ENCODE measurements at regions not wholly inside any gene's neighbourhood (a gene's known extent, or its start where the extent isn't known, plus 50 kb on each side); places are given as distances from the start of the nearest gene placed in this dataset.

DNA sequence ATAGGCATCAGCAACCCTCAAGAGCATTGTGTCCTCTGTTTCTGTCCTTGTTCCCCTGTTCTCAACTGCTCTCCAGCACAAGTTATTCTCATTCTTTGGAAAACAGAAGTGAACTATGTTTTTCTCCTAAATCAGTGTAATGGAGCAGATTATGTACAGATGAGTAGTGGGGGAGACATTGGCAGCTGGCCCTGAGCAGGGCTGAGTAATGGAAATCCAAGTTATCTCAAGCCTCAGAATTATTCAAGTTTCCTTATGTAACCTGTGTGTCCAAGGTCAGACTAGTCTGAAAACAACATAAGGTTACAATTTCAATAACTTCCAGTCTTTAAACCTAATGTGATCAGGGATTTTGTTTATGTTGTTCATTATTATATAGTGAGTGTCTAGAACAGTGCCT, 116.1 kb upstream of the FUT8 start:
- no peak for DNase-seq
- in situ Hi-C loops (cut with HindIII; ENCODE audit: low pct_ligation_motif_present, low pct_unique_long_range_greater_than_20kb, low sequenced_read_pairs), result no loop called here

DNA sequence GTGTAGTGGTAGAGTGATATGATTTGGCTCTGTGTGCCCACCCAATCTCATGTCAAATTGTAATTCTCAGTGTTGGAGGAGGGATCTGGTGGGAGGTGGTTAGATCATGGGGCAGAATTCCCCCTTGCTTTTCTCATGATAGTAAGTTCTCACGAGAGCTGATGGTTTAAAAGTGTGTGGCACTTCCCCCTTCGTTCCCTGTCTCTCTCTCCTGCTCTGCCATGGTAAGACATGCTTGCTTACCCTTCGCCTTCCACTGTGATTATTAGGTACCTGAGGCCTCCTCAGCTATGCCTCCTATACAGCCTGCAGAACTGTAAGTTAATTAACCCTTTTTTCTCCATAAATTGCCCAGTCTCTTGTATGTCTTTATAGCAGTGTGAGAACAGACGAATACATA, 115.7 kb upstream of the FUT8 start:
- in situ Hi-C loops (cut with HindIII; ENCODE audit: low pct_ligation_motif_present, low pct_unique_long_range_greater_than_20kb, low sequenced_read_pairs), result no loop called here
- DNase-seq, result no peak

DNA sequence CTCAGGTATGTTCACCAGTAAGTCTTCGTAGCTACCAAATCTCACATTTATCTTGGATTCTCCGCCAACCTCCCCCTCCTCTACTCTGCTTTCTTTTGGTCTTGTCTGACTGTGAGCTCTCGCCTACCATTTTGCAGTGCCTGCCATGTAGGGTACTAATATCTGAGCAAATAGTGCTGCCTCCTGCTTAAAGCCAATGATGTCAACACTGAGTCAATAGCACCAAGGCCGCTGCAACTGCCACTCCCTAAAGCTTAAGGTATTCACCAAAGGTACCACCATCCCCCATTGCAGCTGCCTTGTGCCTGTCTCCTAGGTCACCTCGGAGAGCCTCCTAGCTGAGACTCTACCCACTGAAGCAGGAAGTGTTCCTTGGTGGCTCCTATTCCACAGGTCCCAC, 114.8 kb upstream of the FUT8 start:
- no peak for DNase-seq
- in situ Hi-C loops (cut with HindIII; ENCODE audit: low pct_ligation_motif_present, low pct_unique_long_range_greater_than_20kb, low sequenced_read_pairs), result no loop called here

DNA sequence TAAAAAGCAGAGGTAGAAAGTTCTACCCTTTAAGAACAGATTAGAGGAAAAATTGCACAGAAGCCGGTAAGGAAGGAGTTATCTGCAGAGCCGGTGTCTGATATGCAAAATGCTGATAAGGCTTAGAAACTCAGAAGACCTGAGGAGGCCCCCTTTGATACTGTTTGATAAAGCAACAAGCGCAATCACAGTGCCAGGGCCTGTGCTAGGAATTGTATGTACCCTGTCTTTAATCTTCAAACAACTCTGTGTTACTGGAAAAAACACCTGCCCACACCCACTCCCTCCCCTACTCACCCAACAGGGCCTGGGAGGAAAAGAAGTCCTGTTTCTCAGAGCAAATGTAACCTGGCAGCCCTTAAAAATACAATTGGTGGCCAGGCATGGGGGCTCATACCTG, 112.7 kb upstream of the FUT8 start:
- DNase-seq, result no peak
- in situ Hi-C loops (cut with HindIII; ENCODE audit: low pct_ligation_motif_present, low pct_unique_long_range_greater_than_20kb, low sequenced_read_pairs), result no loop called here

DNA sequence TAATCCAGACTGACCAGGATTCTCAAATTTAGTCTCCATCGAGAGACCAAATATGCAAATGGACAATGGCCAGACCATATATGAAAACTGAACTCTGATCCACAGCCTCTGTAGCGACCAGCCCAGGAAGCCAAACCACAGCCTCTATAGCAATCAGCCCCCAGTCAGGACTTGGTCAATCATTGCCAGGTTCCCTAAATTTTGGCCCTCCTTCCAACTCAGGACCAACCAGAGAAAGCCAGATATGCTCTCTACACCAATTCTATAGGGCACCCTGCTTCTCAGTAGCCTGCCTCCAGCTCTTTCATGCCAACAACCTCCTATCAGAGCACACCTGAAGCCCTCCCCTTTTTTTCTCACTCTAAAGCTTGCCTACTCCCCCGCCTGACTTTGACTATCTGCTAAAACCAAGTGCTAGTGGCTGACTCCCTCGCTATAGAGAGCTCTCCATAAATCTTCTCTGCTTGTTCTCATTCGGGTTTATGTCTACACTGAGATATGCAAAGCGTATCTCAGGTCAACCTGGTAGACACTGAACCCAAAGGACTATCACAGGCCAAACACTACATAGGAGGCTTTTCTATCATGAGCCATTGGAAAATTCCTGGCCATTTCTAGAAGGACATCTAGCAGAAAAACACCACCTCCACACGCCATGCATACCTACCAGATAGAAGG, 110.5 kb upstream of the FUT8 start:
- DNase-seq, result no peak
- in situ Hi-C loops (cut with HindIII; ENCODE audit: low pct_ligation_motif_present, low pct_unique_long_range_greater_than_20kb, low sequenced_read_pairs), result no loop called here

DNA sequence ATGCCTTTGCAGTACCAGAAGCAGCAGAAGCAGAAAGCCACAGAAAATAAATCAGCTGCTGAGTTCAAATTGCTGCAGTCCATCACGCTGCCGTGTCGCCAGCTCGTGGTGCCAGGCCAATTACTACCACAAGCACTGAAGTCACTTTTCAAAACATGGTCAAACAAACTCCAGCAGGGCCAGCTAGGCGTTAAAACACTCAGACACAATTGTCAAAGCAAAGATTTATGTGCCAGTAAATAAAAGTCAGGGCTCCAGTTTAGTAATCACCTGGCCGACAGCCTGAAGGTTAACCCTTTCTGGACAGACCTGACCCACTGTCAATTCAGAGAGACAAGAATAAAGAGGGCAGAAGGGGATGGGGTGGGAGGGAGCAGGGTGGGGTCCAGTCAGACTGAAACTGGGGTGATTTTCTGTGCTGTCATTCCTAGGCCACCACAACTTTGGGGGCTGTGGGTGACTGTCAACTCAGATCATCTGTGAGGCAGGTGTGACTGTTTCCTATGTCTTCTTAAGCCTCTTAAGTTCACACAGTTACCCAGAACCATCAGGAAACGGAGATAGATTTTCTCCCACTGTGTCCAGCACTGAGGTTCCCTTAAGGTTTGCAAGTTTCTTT, 109.8 kb upstream of the FUT8 start:
- in situ Hi-C loops (cut with HindIII; ENCODE audit: low pct_ligation_motif_present, low pct_unique_long_range_greater_than_20kb, low sequenced_read_pairs), result no loop called here
- DNase-seq, result no peak

DNA sequence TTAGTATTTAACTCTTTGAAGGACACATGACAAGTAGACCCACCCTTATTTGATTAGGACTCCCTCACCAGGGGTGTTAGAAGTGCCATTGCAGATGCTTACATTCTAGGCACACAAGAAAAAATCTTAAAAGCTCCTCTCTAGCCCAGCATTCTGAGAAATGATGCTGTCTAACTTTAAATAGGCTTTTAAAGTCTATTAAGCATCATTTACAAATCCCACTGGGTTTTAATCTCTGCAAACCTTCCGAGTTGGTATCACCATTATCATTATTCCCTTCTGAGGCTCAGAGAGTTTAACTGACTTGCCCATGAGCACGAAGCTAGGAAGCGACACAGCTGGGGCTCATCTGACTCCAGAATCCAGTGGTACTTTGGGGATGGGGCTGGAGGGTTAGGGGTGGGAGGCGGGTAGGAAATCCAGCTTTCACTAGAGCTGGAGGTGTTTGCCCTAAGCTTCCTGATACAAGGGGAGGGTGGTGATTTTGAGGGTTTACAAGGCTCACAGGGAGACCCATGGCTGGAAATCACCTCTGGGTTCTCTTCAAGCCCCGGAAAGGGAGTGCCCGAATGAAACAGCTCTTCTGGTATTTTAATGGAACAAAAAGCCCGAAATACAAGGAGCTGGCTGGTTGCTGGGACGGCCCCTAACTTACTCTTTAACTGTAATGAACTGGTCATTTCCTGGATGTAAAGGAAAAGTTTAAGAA, 109.2 kb upstream of the FUT8 start:
- no peak for DNase-seq
- in situ Hi-C loops (cut with HindIII; ENCODE audit: low pct_ligation_motif_present, low pct_unique_long_range_greater_than_20kb, low sequenced_read_pairs), result no loop called here

DNA sequence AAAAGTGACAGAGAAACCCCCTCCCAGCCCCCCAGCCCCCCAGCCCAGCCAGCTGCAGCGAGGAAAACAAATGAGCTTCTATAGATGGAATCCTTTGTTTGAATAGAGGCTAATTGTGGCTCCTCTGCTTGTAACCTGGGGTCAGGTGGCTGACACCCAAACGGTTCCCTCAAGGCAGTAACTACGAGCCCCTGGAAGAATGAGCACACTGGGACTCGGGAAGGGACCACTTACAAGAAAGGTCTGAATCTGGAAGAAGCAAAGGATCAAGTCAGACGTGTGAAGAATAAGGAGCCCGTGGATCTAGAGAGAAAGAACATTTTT, 108.7 kb upstream of the FUT8 start:
- no peak for DNase-seq
- in situ Hi-C loops (cut with HindIII; ENCODE audit: low pct_ligation_motif_present, low pct_unique_long_range_greater_than_20kb, low sequenced_read_pairs), result no loop called here

DNA sequence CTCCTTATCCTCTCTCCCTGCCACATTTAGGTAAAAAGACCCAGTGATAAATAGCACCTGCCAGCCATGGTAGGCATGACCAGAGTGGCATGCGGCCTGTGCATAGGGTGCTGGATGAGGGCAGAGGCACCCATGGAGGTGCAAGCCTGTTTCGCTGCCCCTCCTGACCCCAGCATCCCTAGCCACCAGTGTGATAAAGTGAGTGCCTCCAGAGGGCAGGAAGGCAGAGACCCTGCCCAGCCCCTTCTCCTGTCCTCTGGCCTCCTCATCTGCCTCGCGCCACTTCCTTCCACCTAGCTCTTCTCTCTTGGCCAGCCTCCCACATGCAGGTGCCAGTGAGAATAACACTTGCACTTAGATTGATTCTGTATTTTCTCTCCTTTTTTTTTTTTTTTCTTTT, 108.3 kb upstream of the FUT8 start:
- DNase-seq, result no peak
- in situ Hi-C loops (cut with HindIII; ENCODE audit: low pct_ligation_motif_present, low pct_unique_long_range_greater_than_20kb, low sequenced_read_pairs), result no loop called here

DNA sequence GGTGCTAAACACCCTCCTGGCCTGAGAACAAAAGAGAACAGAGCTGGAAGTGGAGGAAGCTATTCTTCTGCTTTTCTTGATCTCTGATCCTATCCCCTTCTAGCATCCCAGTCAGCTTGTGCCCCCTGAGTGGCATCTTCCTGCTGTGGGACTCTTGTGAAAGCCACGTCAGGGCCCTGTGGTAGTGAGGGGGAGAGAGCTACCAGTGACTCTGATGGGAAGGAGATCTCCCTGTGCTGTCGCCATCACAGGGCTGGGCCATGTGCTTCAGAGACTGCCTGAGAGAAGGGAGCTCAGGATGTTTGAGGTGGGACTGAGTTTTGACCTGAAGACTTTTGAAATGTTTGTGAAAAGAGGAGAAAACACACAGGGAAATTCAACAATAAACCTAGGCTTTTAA, 107.6 kb upstream of the FUT8 start:
- DNase-seq, result no peak
- in situ Hi-C loops (cut with HindIII; ENCODE audit: low pct_ligation_motif_present, low pct_unique_long_range_greater_than_20kb, low sequenced_read_pairs), result no loop called here

DNA sequence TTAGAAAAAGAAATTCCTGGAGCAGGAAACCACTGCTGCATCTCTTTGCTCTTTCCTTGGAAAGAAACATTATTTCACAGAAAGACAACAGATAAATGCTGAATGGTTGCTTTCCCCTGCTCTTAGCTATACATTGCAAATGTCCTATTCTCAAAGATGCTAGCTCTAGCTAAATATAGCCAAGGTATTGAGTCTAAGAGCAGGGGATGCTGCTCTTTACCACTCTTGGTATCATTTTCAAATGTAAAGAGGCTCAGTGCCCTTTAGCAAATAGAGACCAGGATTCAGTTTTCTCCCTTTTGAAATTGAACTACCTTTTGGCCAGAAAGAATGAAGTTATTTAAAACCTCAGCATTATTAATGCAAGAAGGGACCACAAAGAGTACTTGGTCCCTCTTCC, 104.0 kb upstream of the FUT8 start:
- in situ Hi-C loops (cut with HindIII; ENCODE audit: low pct_ligation_motif_present, low pct_unique_long_range_greater_than_20kb, low sequenced_read_pairs), result no loop called here

DNA sequence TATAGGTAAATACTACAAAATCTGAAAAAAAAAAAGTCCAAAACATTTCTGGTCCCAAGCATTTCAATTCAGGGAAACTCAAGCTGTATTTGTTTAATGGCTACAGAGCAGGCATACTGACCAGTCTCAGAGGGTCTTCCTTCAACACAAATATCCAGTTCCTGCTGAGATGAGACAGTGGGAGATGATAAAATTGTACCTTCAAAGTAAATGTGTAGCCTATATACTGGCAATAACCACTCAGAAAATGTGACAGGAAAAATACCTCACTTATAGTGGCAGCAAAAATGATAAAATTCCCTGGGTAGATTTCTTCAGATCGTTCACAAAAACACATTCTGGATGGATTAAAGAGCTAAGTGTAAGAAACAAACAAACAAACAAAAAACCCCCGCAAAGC, 102.0 kb upstream of the FUT8 start:
- DNase-seq, result no peak
- in situ Hi-C loops (cut with HindIII; ENCODE audit: low pct_ligation_motif_present, low pct_unique_long_range_greater_than_20kb, low sequenced_read_pairs), result no loop called here

More for the DNA sequence above, 104.0 kb upstream of the FUT8 start:
- DNase-seq, result no peak

DNA sequence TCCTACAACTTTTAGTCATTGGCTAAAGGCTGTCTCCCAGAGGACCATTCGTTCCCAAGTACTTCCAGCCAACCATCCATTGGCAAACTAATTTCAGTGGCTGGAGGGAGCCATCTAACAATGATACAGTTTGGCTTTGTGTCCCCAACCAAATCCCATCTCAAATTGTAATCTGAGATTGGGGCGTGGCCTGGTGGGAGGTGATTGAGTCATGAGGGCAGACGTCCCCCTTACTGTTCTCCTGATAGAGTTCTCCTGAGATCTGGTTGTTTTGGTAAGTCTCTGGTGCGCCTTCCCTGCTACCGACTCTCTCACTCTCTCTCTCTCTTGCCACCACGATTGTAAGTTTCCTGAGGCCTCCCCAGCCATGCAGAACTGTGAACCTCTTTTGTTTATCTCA, 99.7 kb upstream of the FUT8 start:
- in situ Hi-C loops (cut with HindIII; ENCODE audit: low pct_ligation_motif_present, low pct_unique_long_range_greater_than_20kb, low sequenced_read_pairs), result no loop called here
- no peak for DNase-seq

DNA sequence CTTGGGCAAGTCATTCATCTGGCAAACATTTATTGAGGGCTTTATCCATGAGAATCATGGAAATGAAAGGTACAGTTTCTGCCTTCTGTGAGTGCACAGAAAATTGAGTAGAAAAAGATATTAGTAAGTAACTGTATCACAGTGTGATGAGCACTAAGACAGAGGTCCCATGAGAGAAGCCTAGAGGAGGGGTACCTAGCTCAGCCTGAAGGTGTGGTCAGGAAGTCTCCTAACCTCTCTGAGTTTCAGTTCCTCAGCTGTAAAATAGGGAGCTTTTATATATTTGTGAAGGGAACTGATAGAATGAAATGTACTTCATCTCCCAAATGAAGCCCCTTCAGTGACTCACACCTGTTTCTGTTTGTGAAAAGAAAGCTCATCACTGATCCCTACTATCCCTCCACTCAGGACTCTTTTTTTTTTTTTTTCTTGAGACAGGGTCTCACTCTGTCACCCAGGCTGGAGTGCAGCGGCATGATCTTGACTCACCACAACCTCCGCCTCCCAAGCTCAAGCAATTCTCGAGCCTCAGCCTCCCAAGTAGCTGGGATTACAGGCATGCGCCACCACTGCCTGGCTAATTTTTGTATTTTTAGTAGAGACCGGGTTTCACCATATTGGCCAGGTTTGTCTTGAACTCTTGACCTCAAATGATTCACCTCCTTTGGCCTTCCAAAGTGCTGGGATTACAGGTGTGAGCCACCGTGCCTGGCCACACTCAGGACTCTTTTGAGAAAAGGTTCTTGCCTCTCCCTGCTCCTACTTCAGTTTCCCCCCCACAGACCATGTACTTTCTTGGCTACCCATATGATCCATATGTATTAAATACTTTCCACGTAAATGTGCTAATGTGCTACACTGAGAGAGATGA, 93.7 kb upstream of the FUT8 start:
- DNase-seq, result no peak
- in situ Hi-C loops (cut with HindIII; ENCODE audit: low pct_ligation_motif_present, low pct_unique_long_range_greater_than_20kb, low sequenced_read_pairs), result no loop called here

DNA sequence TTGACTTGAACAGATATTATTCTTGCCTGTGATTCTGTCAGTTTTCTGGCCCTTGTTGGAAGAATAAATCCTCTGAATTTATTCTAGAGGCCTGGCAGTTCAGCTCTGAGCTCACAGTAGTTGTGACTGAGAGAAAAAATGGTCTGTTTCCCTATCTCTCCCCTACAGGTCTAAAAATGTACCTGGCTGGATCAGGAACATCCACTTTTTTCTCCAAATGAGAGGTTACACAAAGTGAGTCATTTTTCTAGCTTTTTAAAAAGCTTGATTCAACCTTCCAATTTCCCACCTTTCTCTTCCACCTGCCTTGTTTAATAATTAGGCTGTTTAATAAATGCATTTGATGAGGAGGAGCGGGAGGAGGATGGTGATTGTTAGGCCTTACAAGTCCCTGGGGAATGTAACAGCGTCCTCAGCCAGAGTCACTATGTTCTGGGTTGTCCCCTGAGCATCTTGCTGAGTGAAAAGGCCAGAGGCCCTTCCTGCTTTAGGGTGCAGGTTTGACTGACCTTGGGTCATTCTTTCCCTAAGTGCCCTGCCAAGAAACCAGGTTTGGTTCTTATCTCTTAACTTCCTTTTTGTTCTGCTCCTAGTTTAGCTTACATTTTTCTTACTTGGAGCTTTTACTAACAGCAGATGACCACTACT, 91.7 kb upstream of the FUT8 start:
- no peak for DNase-seq
- in situ Hi-C loops (cut with HindIII; ENCODE audit: low pct_ligation_motif_present, low pct_unique_long_range_greater_than_20kb, low sequenced_read_pairs), result no loop called here

DNA sequence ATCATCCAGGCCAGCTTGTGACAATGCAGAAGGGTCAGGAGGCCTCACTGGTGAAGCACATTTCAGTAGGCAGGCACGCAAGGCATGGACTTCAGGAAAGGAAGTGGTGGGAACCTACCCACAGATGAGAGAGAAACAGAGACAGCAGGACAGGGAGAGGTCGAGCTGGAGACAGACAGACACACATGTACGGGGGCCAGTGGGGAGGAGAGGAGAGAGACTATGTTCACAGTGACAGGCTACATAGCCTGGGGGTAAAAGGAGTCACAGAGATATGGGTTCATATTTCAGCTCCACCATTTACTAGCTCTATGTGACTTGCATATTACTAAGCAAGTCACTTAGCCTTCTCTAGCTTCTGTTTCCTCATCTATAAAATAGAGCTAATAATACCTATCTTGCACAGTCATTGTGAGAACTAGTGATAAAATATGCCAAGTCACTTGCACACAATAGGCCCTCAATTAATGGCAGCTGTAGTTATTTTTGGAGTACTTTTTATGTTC, 91.1 kb upstream of the FUT8 start:
- DNase-seq, result no peak
- in situ Hi-C loops (cut with HindIII; ENCODE audit: low pct_ligation_motif_present, low pct_unique_long_range_greater_than_20kb, low sequenced_read_pairs), result no loop called here

DNA sequence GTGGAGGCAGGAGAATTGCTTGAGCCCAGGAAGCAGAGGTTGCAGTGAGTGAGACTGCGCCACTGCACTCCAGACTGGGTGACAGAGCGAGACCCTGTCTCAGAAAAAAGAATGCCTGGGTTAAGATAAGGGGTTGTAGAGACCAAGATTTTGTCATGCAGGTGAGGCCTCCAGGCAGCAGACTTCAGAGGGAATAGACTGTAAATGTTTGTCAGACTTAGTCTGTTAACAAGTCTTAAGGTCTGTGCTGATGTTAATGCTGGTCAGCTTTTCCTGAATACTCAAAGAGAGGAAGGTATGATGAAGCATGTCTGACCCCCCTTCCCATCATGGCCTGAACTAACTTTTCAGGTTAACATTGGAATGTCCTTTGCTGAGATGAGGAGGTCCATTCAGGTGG, 83.0 kb upstream of the FUT8 start:
- DNase-seq, result no peak

DNA sequence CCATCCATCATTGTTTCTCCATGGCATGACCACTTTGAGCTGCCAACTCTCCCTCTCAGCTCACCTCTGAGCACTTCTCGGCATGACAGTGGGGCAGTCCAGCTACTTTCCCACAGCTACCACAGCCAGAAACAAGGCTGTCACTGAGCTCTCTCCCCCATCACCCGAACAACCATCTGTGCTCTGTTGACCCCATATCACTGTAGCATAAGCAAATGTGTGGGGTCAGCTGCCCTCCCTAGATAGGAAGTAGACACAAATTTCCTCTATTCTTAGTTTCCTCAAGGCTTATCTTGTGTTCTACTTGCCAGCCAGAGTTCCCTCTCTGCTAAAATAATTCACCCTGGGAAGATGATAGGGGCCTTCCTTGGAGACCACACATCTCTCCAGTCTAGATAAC, 82.6 kb upstream of the FUT8 start:
- in situ Hi-C loops (cut with HindIII; ENCODE audit: low pct_ligation_motif_present, low pct_unique_long_range_greater_than_20kb, low sequenced_read_pairs), result no loop called here
- no peak for DNase-seq

More for the DNA sequence above, 83.0 kb upstream of the FUT8 start:
- in situ Hi-C loops (cut with HindIII; ENCODE audit: low pct_ligation_motif_present, low pct_unique_long_range_greater_than_20kb, low sequenced_read_pairs), result no loop called here

DNA sequence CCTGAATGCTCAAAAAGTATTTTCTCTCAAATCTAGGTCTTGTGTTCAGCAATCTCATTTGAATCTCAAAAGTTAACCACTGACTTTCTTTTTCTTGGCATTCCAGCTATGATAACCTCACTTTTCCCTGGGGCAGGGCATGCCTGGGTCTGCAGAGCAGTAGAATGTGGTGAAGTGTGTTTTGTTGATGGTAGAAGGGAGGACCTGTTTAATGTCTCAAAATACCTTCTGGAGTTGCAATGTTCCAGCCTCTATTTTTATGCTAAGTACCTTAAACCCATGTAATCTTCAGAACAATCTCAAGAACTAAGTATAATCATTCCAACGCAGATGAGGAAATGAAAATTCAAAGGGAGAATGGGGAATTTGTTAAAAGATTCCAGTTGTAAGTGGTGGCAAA, 82.1 kb upstream of the FUT8 start:
- no peak for DNase-seq
- in situ Hi-C loops (cut with HindIII; ENCODE audit: low pct_ligation_motif_present, low pct_unique_long_range_greater_than_20kb, low sequenced_read_pairs), result no loop called here

Measured in ACHN (cell line).